ENCODE measurements at regions not wholly inside any gene's neighbourhood (a gene's known extent, or its start where the extent isn't known, plus 50 kb on each side); places are given as distances from the start of the nearest gene placed in this dataset.
"Not testable (repeated sequence)": the region's sequence is repeated elsewhere in the genome, so short reads cannot be mapped to it uniquely, and the experiment has no call there.

- no peak overlapping the region for H3K4me3 Mint-ChIP-seq
- ATAC-seq (no peak), DNase-seq (no peak)
- no peaks in the 10 kb centered on the region for H3K9me3 ChIP-seq (ENCODE audit: control insufficient read depth, low read length, poor library complexity, severe bottlenecking)
- H3K36me3 Mint-ChIP-seq (ENCODE audit: low read depth) = no peaks in the 10 kb centered on the region
- H3K27me3 Mint-ChIP-seq = peaks cover 46% of the 10 kb centered on the region
- no peak overlapping the region for H3K27ac Mint-ChIP-seq
- no peaks in the 10 kb centered on the region for H3K4me1 Mint-ChIP-seq
Measured at GRCh38 chr5:1985781-1986180, 103.1 kb upstream of the IRX4 start.

- DNase-seq (no peak), ATAC-seq (no peak)
- Mint-ChIP-seq H3K36me3 (ENCODE audit: low read depth) (no peaks in the 10 kb centered on the region), H3K27me3 (peaks cover 46% of the 10 kb centered on the region), H3K4me1 (no peaks in the 10 kb centered on the region), H3K4me3 (no peak overlapping the region), H3K27ac (no peak overlapping the region)
- H3K9me3 ChIP-seq (ENCODE audit: control insufficient read depth, low read length, poor library complexity, severe bottlenecking) = no peaks in the 10 kb centered on the region
Measured at GRCh38 chr5:1983919-1984695, 101.4 kb upstream of the IRX4 start.

- H3K36me3 Mint-ChIP-seq (ENCODE audit: low read depth) = no peaks in the 10 kb centered on the region
Measured at GRCh38 chr5:1983401-1983800, 100.7 kb upstream of the IRX4 start.

GRCh38 chr5:1982561-1982960, 99.8 kb upstream of the IRX4 start:
- H3K9me3 ChIP-seq (ENCODE audit: control insufficient read depth, low read length, poor library complexity, severe bottlenecking); DNase-seq; H3K4me3 Mint-ChIP-seq; H3K27ac Mint-ChIP-seq; H3K4me1 Mint-ChIP-seq; H3K36me3 Mint-ChIP-seq (ENCODE audit: low read depth); ATAC-seq: not testable (repeated sequence)
- H3K27me3 Mint-ChIP-seq = peaks cover 47% of the 10 kb centered on the region

More at GRCh38 chr5:1983401-1983800, 100.7 kb upstream of the IRX4 start:
- Mint-ChIP-seq H3K4me3 (no peak overlapping the region), H3K4me1 (no peaks in the 10 kb centered on the region), H3K27ac (no peak overlapping the region), H3K27me3 (peaks cover 46% of the 10 kb centered on the region)
- DNase-seq (no peak), ATAC-seq (no peak)
- H3K9me3 ChIP-seq (ENCODE audit: control insufficient read depth, low read length, poor library complexity, severe bottlenecking) = no peaks in the 10 kb centered on the region

GRCh38 chr5:1975898-1976765, 93.4 kb upstream of the IRX4 start:
- H3K9me3 ChIP-seq (ENCODE audit: control insufficient read depth, low read length, poor library complexity, severe bottlenecking) = no peaks in the 10 kb centered on the region
- ATAC-seq (no peak), DNase-seq (no peak)
- Mint-ChIP-seq H3K36me3 (ENCODE audit: low read depth) (no peaks in the 10 kb centered on the region), H3K4me1 (no peaks in the 10 kb centered on the region), H3K27ac (no peak overlapping the region), H3K27me3 (peaks cover 41% of the 10 kb centered on the region), H3K4me3 (no peak overlapping the region)

- peaks cover 41% of the 10 kb centered on the region for H3K27me3 Mint-ChIP-seq
- H3K9me3 ChIP-seq (ENCODE audit: control insufficient read depth, low read length, poor library complexity, severe bottlenecking) = no peaks in the 10 kb centered on the region
Measured at GRCh38 chr5:1975406-1975715, 92.6 kb upstream of the IRX4 start.

GRCh38 chr5:1974501-1975405, 92.0 kb upstream of the IRX4 start:
- no peaks in the 10 kb centered on the region for H3K9me3 ChIP-seq (ENCODE audit: control insufficient read depth, low read length, poor library complexity, severe bottlenecking)
- H3K4me3 Mint-ChIP-seq = no peak overlapping the region
- DNase-seq = no peak
- peaks cover 41% of the 10 kb centered on the region for H3K27me3 Mint-ChIP-seq
- ATAC-seq = no peak
- no peaks in the 10 kb centered on the region for H3K4me1 Mint-ChIP-seq
- H3K27ac Mint-ChIP-seq = no peak overlapping the region
- H3K36me3 Mint-ChIP-seq (ENCODE audit: low read depth) = no peaks in the 10 kb centered on the region

More at GRCh38 chr5:1975406-1975715, 92.6 kb upstream of the IRX4 start:
- Mint-ChIP-seq H3K27ac (no peak overlapping the region), H3K36me3 (ENCODE audit: low read depth) (no peaks in the 10 kb centered on the region), H3K4me3 (no peak overlapping the region), H3K4me1 (no peaks in the 10 kb centered on the region)
- DNase-seq = no peak
- ATAC-seq = no peak

- no peaks in the 10 kb centered on the region for H3K9me3 ChIP-seq (ENCODE audit: control insufficient read depth, low read length, poor library complexity, severe bottlenecking)
- Mint-ChIP-seq H3K27me3 (peaks cover 41% of the 10 kb centered on the region), H3K36me3 (ENCODE audit: low read depth) (no peaks in the 10 kb centered on the region), H3K4me3 (no peak overlapping the region), H3K27ac (no peak overlapping the region), H3K4me1 (no peaks in the 10 kb centered on the region)
- ATAC-seq (no peak), DNase-seq (no peak)
Measured at GRCh38 chr5:1974081-1974480, 91.4 kb upstream of the IRX4 start.

GRCh38 chr5:1973391-1974013, 90.8 kb upstream of the IRX4 start:
- ATAC-seq = no peak
- Mint-ChIP-seq H3K27ac (no peak overlapping the region), H3K27me3 (peaks cover 41% of the 10 kb centered on the region), H3K36me3 (ENCODE audit: low read depth) (no peaks in the 10 kb centered on the region), H3K4me3 (no peak overlapping the region), H3K4me1 (no peaks in the 10 kb centered on the region)
- DNase-seq = no peak
- H3K9me3 ChIP-seq (ENCODE audit: control insufficient read depth, low read length, poor library complexity, severe bottlenecking) = no peaks in the 10 kb centered on the region

- DNase-seq (no peak), ATAC-seq (no peak)
- Mint-ChIP-seq H3K27me3 (peaks cover 34% of the 10 kb centered on the region), H3K36me3 (ENCODE audit: low read depth) (no peaks in the 10 kb centered on the region), H3K27ac (no peak overlapping the region), H3K4me3 (no peak overlapping the region), H3K4me1 (no peaks in the 10 kb centered on the region)
- H3K9me3 ChIP-seq (ENCODE audit: control insufficient read depth, low read length, poor library complexity, severe bottlenecking) = no peaks in the 10 kb centered on the region
Measured at GRCh38 chr5:1971944-1972343, 89.2 kb upstream of the IRX4 start.

- Mint-ChIP-seq H3K4me3 (no peak overlapping the region), H3K27ac (no peak overlapping the region), H3K27me3 (peaks cover 39% of the 10 kb centered on the region), H3K36me3 (ENCODE audit: low read depth) (no peaks in the 10 kb centered on the region), H3K4me1 (no peaks in the 10 kb centered on the region)
- DNase-seq (no peak), ATAC-seq (no peak)
- H3K9me3 ChIP-seq (ENCODE audit: control insufficient read depth, low read length, poor library complexity, severe bottlenecking) = no peaks in the 10 kb centered on the region
Measured at GRCh38 chr5:1967736-1968135, 85.0 kb upstream of the IRX4 start.

GRCh38 chr5:1966461-1966860, 83.7 kb upstream of the IRX4 start:
- H3K9me3 ChIP-seq (ENCODE audit: control insufficient read depth, low read length, poor library complexity, severe bottlenecking) = no peaks in the 10 kb centered on the region
- ATAC-seq (no peak), DNase-seq (no peak)
- Mint-ChIP-seq H3K4me3 (no peak overlapping the region), H3K27ac (no peak overlapping the region), H3K36me3 (ENCODE audit: low read depth) (no peaks in the 10 kb centered on the region), H3K27me3 (peaks cover 43% of the 10 kb centered on the region), H3K4me1 (no peaks in the 10 kb centered on the region)

- H3K9me3 ChIP-seq (ENCODE audit: control insufficient read depth, low read length, poor library complexity, severe bottlenecking) = no peaks in the 10 kb centered on the region
- no peak for DNase-seq
- no peak for ATAC-seq
- Mint-ChIP-seq H3K27me3 (peaks cover 43% of the 10 kb centered on the region), H3K4me3 (no peak overlapping the region), H3K36me3 (ENCODE audit: low read depth) (no peaks in the 10 kb centered on the region), H3K4me1 (no peaks in the 10 kb centered on the region), H3K27ac (no peak overlapping the region)
Measured at GRCh38 chr5:1965925-1966324, 83.2 kb upstream of the IRX4 start.

Measured in T-helper 17 cell (primary cell).